ENCODE measurements at regions not wholly inside any gene's neighbourhood (a gene's known extent, or its start where the extent isn't known, plus 50 kb on each side); places are given as distances from the start of the nearest gene placed in this dataset.

DNA sequence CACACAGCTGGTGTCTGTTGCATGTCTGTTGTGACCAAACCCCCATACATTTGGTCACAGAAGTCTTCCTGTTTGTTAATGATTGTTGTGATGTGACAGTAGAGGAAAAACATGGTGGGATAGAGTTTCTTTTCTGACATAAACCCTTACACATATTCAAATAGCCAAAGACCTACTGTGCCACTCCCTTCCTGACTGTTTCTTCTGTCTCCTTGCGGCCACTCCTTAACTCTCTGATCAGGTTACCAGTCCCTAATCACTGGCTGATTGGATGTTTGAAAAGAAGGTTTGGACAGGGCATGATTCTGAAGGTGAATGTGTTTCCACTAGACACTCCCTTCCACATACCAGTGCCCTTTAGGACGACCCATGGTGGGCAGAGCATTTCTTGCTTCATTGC is 101.2 kb downstream of the SCP2D1 start:
- no peak overlapping the region for H3K4me3 ChIP-seq (ENCODE audit: low read depth in 2 of 2, low read length in 1 of 2)
- ChIA-PET POLR2A (no interaction called here), CTCF (no interaction called here)
- no peak for TF ChIP-seq RXRA (IDR thresholded peaks at IDR 0.05; ENCODE audit: borderline replicate concordance, low read depth)
- TF ChIP-seq, protein P1, sequence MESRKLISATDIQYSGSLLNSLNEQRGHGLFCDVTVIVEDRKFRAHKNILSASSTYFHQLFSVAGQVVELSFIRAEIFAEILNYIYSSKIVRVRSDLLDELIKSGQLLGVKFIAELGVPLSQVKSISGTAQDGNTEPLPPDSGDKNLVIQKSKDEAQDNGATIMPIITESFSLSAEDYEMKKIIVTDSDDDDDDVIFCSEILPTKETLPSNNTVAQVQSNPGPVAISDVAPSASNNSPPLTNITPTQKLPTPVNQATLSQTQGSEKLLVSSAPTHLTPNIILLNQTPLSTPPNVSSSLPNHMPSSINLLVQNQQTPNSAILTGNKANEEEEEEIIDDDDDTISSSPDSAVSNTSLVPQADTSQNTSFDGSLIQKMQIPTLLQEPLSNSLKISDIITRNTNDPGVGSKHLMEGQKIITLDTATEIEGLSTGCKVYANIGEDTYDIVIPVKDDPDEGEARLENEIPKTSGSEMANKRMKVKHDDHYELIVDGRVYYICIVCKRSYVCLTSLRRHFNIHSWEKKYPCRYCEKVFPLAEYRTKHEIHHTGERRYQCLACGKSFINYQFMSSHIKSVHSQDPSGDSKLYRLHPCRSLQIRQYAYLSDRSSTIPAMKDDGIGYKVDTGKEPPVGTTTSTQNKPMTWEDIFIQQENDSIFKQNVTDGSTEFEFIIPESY (IDR thresholded peaks at IDR 0.05; ENCODE audit: borderline replicate concordance, low read depth), result no peak
- TF ChIP-seq, protein P2, sequence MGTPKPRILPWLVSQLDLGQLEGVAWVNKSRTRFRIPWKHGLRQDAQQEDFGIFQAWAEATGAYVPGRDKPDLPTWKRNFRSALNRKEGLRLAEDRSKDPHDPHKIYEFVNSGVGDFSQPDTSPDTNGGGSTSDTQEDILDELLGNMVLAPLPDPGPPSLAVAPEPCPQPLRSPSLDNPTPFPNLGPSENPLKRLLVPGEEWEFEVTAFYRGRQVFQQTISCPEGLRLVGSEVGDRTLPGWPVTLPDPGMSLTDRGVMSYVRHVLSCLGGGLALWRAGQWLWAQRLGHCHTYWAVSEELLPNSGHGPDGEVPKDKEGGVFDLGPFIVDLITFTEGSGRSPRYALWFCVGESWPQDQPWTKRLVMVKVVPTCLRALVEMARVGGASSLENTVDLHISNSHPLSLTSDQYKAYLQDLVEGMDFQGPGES (IDR thresholded peaks at IDR 0.05; ENCODE audit: low read depth, low read length), result no peak
- TF ChIP-seq, protein P3, sequence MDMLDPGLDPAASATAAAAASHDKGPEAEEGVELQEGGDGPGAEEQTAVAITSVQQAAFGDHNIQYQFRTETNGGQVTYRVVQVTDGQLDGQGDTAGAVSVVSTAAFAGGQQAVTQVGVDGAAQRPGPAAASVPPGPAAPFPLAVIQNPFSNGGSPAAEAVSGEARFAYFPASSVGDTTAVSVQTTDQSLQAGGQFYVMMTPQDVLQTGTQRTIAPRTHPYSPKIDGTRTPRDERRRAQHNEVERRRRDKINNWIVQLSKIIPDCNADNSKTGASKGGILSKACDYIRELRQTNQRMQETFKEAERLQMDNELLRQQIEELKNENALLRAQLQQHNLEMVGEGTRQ (IDR thresholded peaks at IDR 0.05; ENCODE audit: borderline replicate concordance, low read depth, low read length), result no peak
- TF ChIP-seq, protein P4, sequence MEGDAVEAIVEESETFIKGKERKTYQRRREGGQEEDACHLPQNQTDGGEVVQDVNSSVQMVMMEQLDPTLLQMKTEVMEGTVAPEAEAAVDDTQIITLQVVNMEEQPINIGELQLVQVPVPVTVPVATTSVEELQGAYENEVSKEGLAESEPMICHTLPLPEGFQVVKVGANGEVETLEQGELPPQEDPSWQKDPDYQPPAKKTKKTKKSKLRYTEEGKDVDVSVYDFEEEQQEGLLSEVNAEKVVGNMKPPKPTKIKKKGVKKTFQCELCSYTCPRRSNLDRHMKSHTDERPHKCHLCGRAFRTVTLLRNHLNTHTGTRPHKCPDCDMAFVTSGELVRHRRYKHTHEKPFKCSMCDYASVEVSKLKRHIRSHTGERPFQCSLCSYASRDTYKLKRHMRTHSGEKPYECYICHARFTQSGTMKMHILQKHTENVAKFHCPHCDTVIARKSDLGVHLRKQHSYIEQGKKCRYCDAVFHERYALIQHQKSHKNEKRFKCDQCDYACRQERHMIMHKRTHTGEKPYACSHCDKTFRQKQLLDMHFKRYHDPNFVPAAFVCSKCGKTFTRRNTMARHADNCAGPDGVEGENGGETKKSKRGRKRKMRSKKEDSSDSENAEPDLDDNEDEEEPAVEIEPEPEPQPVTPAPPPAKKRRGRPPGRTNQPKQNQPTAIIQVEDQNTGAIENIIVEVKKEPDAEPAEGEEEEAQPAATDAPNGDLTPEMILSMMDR (IDR thresholded peaks at IDR 0.05), result no peak
- no peak for TF ChIP-seq GATA2 (CRISPR knock-in tag; IDR thresholded peaks at IDR 0.05)
- no peak for TF ChIP-seq JUND (IDR thresholded peaks at IDR 0.05)
- no peak for TF ChIP-seq GABPA (IDR thresholded peaks at IDR 0.05; ENCODE audit: low read depth)
- no peak for TF ChIP-seq YY1 (IDR thresholded peaks at IDR 0.05; ENCODE audit: low read depth)
- no peak for TF ChIP-seq TAF1 (IDR thresholded peaks at IDR 0.05; ENCODE audit: borderline replicate concordance, low read depth, low read length)
- no peak for TF ChIP-seq RFX5 (IDR thresholded peaks at IDR 0.05; ENCODE audit: low read length)
- TF ChIP-seq RCOR1 (IDR thresholded peaks at IDR 0.05; ENCODE audit: low read length), result no peak
- no peak for TF ChIP-seq EZH2phosphoT487 (IDR thresholded peaks at IDR 0.05; ENCODE audit: borderline replicate concordance, low read depth)
- TF ChIP-seq, protein P5, sequence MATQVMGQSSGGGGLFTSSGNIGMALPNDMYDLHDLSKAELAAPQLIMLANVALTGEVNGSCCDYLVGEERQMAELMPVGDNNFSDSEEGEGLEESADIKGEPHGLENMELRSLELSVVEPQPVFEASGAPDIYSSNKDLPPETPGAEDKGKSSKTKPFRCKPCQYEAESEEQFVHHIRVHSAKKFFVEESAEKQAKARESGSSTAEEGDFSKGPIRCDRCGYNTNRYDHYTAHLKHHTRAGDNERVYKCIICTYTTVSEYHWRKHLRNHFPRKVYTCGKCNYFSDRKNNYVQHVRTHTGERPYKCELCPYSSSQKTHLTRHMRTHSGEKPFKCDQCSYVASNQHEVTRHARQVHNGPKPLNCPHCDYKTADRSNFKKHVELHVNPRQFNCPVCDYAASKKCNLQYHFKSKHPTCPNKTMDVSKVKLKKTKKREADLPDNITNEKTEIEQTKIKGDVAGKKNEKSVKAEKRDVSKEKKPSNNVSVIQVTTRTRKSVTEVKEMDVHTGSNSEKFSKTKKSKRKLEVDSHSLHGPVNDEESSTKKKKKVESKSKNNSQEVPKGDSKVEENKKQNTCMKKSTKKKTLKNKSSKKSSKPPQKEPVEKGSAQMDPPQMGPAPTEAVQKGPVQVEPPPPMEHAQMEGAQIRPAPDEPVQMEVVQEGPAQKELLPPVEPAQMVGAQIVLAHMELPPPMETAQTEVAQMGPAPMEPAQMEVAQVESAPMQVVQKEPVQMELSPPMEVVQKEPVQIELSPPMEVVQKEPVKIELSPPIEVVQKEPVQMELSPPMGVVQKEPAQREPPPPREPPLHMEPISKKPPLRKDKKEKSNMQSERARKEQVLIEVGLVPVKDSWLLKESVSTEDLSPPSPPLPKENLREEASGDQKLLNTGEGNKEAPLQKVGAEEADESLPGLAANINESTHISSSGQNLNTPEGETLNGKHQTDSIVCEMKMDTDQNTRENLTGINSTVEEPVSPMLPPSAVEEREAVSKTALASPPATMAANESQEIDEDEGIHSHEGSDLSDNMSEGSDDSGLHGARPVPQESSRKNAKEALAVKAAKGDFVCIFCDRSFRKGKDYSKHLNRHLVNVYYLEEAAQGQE (IDR thresholded peaks at IDR 0.05; ENCODE audit: low read depth, low read length), result no peak
- TF ChIP-seq TEAD4 (IDR thresholded peaks at IDR 0.05; ENCODE audit: borderline replicate concordance, insufficient read depth), result no peak
- no peak for TF ChIP-seq SIN3A (IDR thresholded peaks at IDR 0.05; ENCODE audit: borderline replicate concordance, low read depth, low read length)
- TF ChIP-seq, protein P6, sequence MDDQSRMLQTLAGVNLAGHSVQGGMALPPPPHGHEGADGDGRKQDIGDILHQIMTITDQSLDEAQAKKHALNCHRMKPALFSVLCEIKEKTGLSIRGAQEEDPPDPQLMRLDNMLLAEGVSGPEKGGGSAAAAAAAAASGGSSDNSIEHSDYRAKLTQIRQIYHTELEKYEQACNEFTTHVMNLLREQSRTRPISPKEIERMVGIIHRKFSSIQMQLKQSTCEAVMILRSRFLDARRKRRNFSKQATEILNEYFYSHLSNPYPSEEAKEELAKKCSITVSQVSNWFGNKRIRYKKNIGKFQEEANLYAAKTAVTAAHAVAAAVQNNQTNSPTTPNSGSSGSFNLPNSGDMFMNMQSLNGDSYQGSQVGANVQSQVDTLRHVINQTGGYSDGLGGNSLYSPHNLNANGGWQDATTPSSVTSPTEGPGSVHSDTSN (IDR thresholded peaks at IDR 0.05), result no peak
- no peak for TF ChIP-seq MEF2A (IDR thresholded peaks at IDR 0.05; ENCODE audit: borderline replicate concordance, low read depth)
- no peak for TF ChIP-seq RAD21 (IDR thresholded peaks at IDR 0.05; ENCODE audit: low read length)
- no peak for TF ChIP-seq EP300 (IDR thresholded peaks at IDR 0.05; ENCODE audit: borderline replicate concordance in 1 of 2, low read depth in 1 of 2, low read length in 1 of 2)
- H3K36me3 ChIP-seq (replicated peaks in 1 of 2; ENCODE audit: control insufficient read depth in 1 of 2, insufficient read depth in 2 of 2, low read length in 1 of 2), result no peaks in the 10 kb centered on the region
- no peak for DNase-seq
- no peaks in the 10 kb centered on the region for H4K20me1 ChIP-seq (ENCODE audit: insufficient read depth)
- H2AFZ ChIP-seq (ENCODE audit: low read depth), result no peak overlapping the region
- H3K79me2 ChIP-seq (ENCODE audit: insufficient read depth), result no peaks in the 10 kb centered on the region
- peaks cover 10% of the 10 kb centered on the region for H3F3A ChIP-seq (replicated peaks; ENCODE audit: insufficient read depth)
- no peaks in the 10 kb centered on the region for H3K9me3 ChIP-seq
- WGBS (ENCODE audit: low lambda C conversion rate), result 29% methylated on average over 2 of the region's 2 CpGs
- no peak overlapping the region for H3K4me2 ChIP-seq
- no peak overlapping the region for H3K27ac ChIP-seq (ENCODE audit: low read depth in 2 of 2, low read length in 1 of 2)
- H3K9ac ChIP-seq, result no peak overlapping the region
- peaks cover 0 to 7% of the 10 kb centered on the region in 2 experiments; a peak in 1 of 4 replicates for H3K4me1 ChIP-seq (ENCODE audit: control insufficient read depth in 1 of 2, insufficient read depth in 2 of 2, low read depth in 1 of 2, low read length in 1 of 2)
- no peaks in the 10 kb centered on the region for H3K27me3 ChIP-seq (ENCODE audit: insufficient read depth)
- no peaks in the 10 kb centered on the region for H3K9me2 ChIP-seq
